GM12872 (cell line): ENCODE measurements at regions not wholly inside any gene's neighbourhood (a gene's known extent, or its start where the extent isn't known, plus 50 kb on each side); places are given as distances from the start of the nearest gene placed in this dataset.

ENCODE experiments used
- CTCF ChIP-seq: IDR thresholded peaks from 3 replicates; pipeline ENCODE4 v1.5.1; 2011; ENCODE audit warnings: low read depth, mild to moderate bottlenecking, low read length, moderate library complexity; ENCODE audit not compliant: insufficient read depth

DNA sequence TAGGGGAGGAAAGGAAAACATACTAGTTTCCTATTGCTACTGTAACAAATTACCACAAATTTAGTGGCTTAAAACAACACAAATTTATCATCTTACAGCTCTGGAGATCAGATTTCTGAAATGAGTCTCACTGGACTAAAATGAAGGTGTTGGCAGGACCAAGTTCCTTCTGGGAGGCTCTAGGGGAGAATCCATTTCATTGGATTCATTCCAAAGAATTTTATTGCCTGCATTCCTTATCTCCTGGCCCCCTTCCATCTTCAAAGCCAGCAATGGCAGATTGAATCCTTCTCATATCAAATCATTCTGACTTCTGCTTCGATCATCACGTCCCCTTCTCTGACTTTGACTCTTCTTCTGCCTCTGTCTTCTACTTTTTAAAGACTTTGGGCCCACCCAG, 250.9 kb downstream of the IRS1 start:
- TF ChIP-seq CTCF, result no peak

GRCh38 chr2:226544596-226545210, 254.9 kb downstream of the IRS1 start:
- no peak for TF ChIP-seq CTCF

DNA sequence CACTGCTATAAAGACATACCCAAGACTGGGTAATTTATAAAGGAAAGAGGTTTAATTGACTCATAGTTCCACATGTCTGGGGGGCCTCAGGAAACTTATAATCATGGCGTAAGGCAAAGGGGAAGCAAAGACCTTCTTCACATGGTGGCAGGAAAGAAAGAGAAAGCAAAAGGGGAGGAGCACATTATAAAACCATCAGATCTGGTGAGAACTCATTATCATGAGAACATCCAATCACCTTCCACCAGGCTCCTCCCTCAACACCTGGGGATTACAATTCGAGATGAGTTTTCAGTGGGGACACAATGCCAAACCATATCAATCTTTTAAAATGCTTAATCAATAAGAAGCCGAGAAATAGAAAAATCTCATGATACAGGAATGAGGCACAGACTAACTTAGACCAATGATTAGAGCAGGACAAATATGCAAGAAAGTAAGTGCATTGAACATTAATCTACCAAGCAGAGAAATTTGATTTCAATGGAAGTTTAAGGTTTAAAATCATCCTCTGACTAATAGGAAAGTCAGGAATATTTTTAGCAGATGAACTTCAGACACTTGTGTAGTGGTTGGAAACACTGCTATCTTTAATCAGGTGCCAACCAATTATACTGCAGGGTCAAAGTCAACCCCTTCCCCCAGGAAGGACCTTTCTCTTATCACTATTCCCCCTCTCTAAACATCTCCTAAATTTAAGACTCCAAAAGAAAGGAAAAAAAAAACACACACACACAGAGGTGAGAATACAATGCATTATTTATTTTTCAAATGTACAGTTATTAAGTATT, 259.2 kb downstream of the IRS1 start:
- no peak for TF ChIP-seq CTCF

DNA sequence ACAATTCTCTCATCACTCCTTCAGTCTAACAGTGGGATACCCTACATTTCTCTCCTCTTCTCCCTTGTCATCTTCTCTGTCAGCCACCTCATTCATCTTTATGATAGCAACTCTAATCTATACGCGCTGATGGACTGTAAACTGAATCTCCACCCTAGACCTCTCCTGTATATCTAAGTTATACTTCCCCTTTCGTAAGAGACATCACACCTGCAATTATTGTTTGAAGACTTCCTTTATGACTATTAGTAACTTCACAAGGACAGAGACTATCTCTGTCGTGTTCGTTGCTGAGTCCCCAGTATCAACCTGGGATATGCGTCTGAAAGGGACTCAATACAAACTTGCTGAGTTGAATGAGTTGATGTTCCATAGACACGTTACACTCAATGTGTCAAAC, 263.2 kb downstream of the IRS1 start:
- TF ChIP-seq CTCF, result no peak

GRCh38 chr2:226531061-226531810, 268.4 kb downstream of the IRS1 start:
- TF ChIP-seq CTCF, result no peak

DNA sequence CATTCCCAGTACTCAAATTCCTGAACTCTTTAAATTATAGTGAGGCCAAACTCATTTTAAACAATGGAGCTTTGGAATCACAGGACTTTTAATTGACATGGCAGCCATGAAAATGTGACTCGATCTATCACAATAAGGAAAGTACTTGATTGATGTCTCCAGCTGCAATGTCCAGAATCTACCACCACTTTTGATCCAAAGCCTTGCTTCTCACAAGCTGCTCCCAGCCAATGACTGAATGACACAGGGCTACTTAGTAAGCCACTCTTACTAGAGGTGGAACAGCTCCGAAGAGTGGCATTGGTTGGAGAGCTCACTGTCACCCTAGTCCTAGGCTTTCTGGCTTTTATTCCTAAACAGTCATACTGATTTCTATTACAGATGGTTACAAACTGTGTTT, 270.1 kb downstream of the IRS1 start:
- TF ChIP-seq CTCF, result no peak

GRCh38 chr2:226526716-226527115, 272.9 kb downstream of the IRS1 start:
- no peak for TF ChIP-seq CTCF
